ENCODE measurements at regions not wholly inside any gene's neighbourhood (a gene's known extent, or its start where the extent isn't known, plus 50 kb on each side); places are given as distances from the start of the nearest gene placed in this dataset.
"Not testable (repeated sequence)": the region's sequence is repeated elsewhere in the genome, so short reads cannot be mapped to it uniquely, and the experiment has no call there.

- no peak for TF ChIP-seq CTCF (IDR thresholded peaks at IDR 0.05)
- peaks cover 13% of the 10 kb centered on the region for H3K27me3 Mint-ChIP-seq (ENCODE audit: insufficient read depth)
- H3K27ac Mint-ChIP-seq: no peak overlapping the region
- DNase-seq: no peak
- H3K4me3 Mint-ChIP-seq: no peak overlapping the region
- H3K36me3 Mint-ChIP-seq (ENCODE audit: low read depth): peaks cover 22% of the 10 kb centered on the region
- no peaks in the 10 kb centered on the region for H3K4me1 Mint-ChIP-seq (ENCODE audit: low read depth)
- peaks cover 85% of the 10 kb centered on the region for H3K9me3 Mint-ChIP-seq
These were observed 218.7 kb downstream of the FOXD4L6 start for GRCh38 chr9:40909821-40910220.

- Mint-ChIP-seq H3K36me3 (ENCODE audit: low read depth) (peaks cover 28% of the 10 kb centered on the region), H3K27me3 (ENCODE audit: insufficient read depth) (peaks cover 13% of the 10 kb centered on the region), H3K9me3 (peaks cover 87% of the 10 kb centered on the region)
- not testable (repeated sequence) for DNase-seq; H3K4me1 Mint-ChIP-seq (ENCODE audit: low read depth); H3K27ac Mint-ChIP-seq; H3K4me3 Mint-ChIP-seq
These were observed 219.4 kb downstream of the FOXD4L6 start for GRCh38 chr9:40909111-40909510.

DNA sequence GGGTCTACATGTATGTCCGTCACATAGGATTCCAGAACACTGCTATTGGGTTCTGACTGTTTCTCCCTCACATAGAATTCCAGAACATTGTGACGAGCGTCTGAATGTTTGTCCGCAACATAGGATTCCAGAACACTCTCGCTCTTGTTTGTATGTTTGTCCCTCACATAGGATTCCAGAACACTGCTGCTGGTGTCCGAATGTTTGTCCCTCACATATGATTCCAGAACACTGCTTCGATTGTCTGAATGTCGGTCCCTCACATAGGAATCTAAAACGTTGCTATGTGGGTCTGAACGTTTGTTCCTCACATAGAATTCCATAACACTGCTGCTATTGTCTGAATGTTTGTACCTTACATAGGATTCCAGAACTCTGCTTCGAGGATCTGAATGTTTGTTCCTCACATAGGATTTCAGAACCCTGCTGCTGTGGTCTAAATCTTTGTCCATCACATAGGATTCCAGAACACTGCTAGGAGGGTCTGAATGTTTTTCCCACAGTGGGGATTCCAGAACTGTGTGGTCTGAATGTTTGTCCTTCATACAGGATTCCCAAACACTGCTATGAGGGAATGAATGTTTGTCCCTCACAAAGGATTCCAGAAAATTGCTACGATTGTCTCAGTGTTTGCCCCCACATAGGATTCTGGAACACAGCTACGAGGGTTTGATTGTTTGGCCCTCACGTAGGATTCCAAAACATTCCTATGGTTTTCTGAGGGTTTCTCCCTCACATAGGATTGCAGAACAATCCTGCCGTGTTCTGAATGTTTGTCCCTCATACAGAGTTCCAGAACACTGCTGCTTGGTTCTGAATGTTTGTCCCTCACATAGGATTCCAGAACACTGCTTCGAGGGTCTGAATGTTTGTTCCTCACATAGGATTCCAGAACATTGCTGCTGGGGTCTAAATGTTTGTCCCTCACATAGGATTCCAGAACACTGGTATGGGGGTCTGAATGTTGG lies 220.5 kb downstream of the FOXD4L6 start:
- no peaks in the 10 kb centered on the region for H3K4me1 Mint-ChIP-seq (ENCODE audit: low read depth)
- no peak overlapping the region for H3K27ac Mint-ChIP-seq
- no peak overlapping the region for H3K4me3 Mint-ChIP-seq
- TF ChIP-seq CTCF (IDR thresholded peaks at IDR 0.05): no peak
- peaks cover 13% of the 10 kb centered on the region for H3K27me3 Mint-ChIP-seq (ENCODE audit: insufficient read depth)
- H3K36me3 Mint-ChIP-seq (ENCODE audit: low read depth): peaks cover 32% of the 10 kb centered on the region
- peaks cover 86% of the 10 kb centered on the region for H3K9me3 Mint-ChIP-seq
- DNase-seq: no peak

- DNase-seq; H3K4me1 Mint-ChIP-seq (ENCODE audit: low read depth); H3K4me3 Mint-ChIP-seq; H3K27ac Mint-ChIP-seq: not testable (repeated sequence)
- H3K27me3 Mint-ChIP-seq (ENCODE audit: insufficient read depth): peaks cover 13% of the 10 kb centered on the region
- H3K36me3 Mint-ChIP-seq (ENCODE audit: low read depth): peaks cover 32% of the 10 kb centered on the region
- peaks cover 81% of the 10 kb centered on the region for H3K9me3 Mint-ChIP-seq
These were observed 221.6 kb downstream of the FOXD4L6 start for GRCh38 chr9:40906879-40907278.

DNA sequence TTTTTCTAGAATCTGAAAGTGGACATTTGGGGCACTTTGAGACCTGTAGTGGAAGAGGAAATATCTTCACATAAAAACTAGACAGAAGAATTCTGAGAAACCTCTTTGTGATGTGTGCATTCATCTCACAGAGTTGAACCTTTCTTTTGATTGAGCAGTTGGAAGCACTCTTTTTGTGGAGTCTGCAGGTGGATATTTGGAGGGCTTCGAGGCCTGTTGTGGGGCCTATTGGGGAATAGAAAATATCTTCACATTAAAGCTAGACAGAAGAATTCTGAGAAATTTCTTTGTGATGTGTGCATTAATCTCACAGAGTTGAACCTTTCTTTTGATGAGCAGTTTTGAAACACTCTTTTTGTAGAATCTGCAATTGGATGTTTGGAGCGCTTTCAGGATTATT lies 236.2 kb downstream of the FOXD4L6 start:
- not testable (repeated sequence) for H3K27ac Mint-ChIP-seq
- H3K36me3 Mint-ChIP-seq (ENCODE audit: low read depth): peaks cover 34% of the 10 kb centered on the region

DNA sequence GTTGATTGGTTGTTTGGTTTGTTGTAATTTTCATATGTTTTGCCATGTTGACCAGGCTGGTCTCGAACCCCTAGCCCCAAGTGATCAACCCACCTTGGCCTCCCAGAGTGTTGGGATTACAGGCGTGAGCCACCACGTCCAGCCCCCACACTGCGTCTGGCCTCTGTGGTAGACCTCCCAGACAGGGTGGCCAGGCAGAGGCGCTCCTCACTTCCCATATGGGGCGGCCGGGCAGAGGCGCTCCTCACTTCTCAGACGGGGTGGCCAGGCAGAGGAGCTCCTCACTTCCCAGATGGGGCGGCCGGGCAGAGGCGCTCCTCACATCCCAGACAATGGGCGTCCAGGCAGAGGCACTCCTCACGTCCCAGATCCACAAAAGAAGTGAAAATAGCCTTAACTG lies 242.6 kb downstream of the FOXD4L6 start:
- Mint-ChIP-seq H3K9me3 (peaks cover 90% of the 10 kb centered on the region), H3K36me3 (ENCODE audit: low read depth) (peaks cover 47% of the 10 kb centered on the region)
- DNase-seq; H3K4me3 Mint-ChIP-seq; H3K4me1 Mint-ChIP-seq (ENCODE audit: low read depth); H3K27ac Mint-ChIP-seq; H3K27me3 Mint-ChIP-seq (ENCODE audit: insufficient read depth): not testable (repeated sequence)

More for the DNA sequence above, 236.2 kb downstream of the FOXD4L6 start:
- peaks cover 89% of the 10 kb centered on the region for H3K9me3 Mint-ChIP-seq
- H3K27me3 Mint-ChIP-seq (ENCODE audit: insufficient read depth); H3K4me1 Mint-ChIP-seq (ENCODE audit: low read depth); H3K4me3 Mint-ChIP-seq; DNase-seq: not testable (repeated sequence)

- peaks cover 93% of the 10 kb centered on the region for H3K9me3 Mint-ChIP-seq
- not testable (repeated sequence) for DNase-seq; H3K4me1 Mint-ChIP-seq (ENCODE audit: low read depth); H3K27me3 Mint-ChIP-seq (ENCODE audit: insufficient read depth); H3K4me3 Mint-ChIP-seq; H3K27ac Mint-ChIP-seq
- peaks cover 47% of the 10 kb centered on the region for H3K36me3 Mint-ChIP-seq (ENCODE audit: low read depth)
These were observed 243.5 kb downstream of the FOXD4L6 start for GRCh38 chr9:40884902-40885490.
